Tibial nerve (tissue), 4 donors: ENCODE measurements at regions not wholly inside any gene's neighbourhood (a gene's known extent, or its start where the extent isn't known, plus 50 kb on each side); places are given as distances from the start of the nearest gene placed in this dataset.

Experiments
- DNase-seq, 2 donors: peaks; one replicate each; pipeline ENCODE4 v3.0.0-alpha.2; 2019; ENCODE audit warnings: low spot score in 2 of 2
- H3K27ac ChIP-seq, 4 donors: fragments of 200-600 bp; sonication (generic) in 3 of 4; one replicate each; pipeline ENCODE4 v1.5.1; 2017 to 2019; ENCODE audit warnings: mild to moderate bottlenecking in 1 of 4
- H3K27me3 ChIP-seq, 2 donors: fragments of 200-600 bp; sonication (generic) in 1 of 2; one replicate each; pipeline versions ENCODE4 v1.5.1 to v1.6.0; 2017 to 2019
- H3K36me3 ChIP-seq, 3 donors: fragments of 200-600 bp; sonication (generic); one replicate each; pipeline ENCODE4 v1.5.1; 2018 to 2019
- H3K4me1 ChIP-seq, 4 donors: fragments of 200-600 bp; sonication (generic) in 3 of 4; one replicate each; pipeline ENCODE4 v1.5.1; 2017 to 2019
- H3K4me3 ChIP-seq, 4 donors: fragments of 200-600 bp; sonication (generic) in 3 of 4; one replicate each; pipeline ENCODE4 v1.5.1; 2017 to 2019; ENCODE audit warnings: mild to moderate bottlenecking in 1 of 4, moderate library complexity in 1 of 4
- H3K9me3 ChIP-seq, 4 donors: fragments of 200-600 bp; sonication (generic) in 3 of 4; one replicate each; pipeline ENCODE4 v1.5.1; 2017 to 2019
- CTCF ChIP-seq, 5 experiments: fragments of 200-600 bp in 3 of 5; fragments of 450-650 bp in 2 of 5; sonication (generic) in 3 of 5; IDR thresholded peaks; one replicate each; pipeline ENCODE4 v1.5.1; 2016 to 2019; ENCODE audit warnings: antibody characterized with exemption in 5 of 5, mild to moderate bottlenecking in 3 of 5, moderate library complexity in 2 of 5
- EP300 ChIP-seq, 2 donors: sonication (generic); formaldehyde crosslinking; IDR thresholded peaks; one replicate each; pipeline ENCODE4 v1.6.1; 2017; ENCODE audit warnings: antibody characterized with exemption in 2 of 2, mild to moderate bottlenecking in 1 of 2
- POLR2A ChIP-seq, 2 donors: fragments of 450-650 bp; IDR thresholded peaks; one replicate each; pipeline ENCODE4 v1.6.1; 2017; ENCODE audit warnings: antibody characterized with exemption in 2 of 2, mild to moderate bottlenecking in 2 of 2, moderate library complexity in 2 of 2
- WGBS, 2 donors: methylation state at CpG; one replicate each; pipeline ENCODE4 v1.1.5; 2018; 5-methylcytosine and 5-hydroxymethylcytosine counted together

GRCh38 chr14:101173698-101174521, 270.4 kb upstream of the RTL1 start:
- DNase-seq = no peak
- Histone ChIP-seq H3K27ac (no peak overlapping the region), H3K27me3 (no peaks in the 10 kb centered on the region), H3K4me3 (no peak overlapping the region), H3K9me3 (peaks cover 0 to 20% (median 0%) of the 10 kb centered on the region in 4 donors), H3K4me1 (no peaks in the 10 kb centered on the region), H3K36me3 (no peaks in the 10 kb centered on the region)
- TF ChIP-seq POLR2A (IDR thresholded peaks at IDR 0.05) (no peak), EP300 (IDR thresholded peaks at IDR 0.05) (no peak), CTCF (IDR thresholded peaks at IDR 0.05) (no peak)
- 68 to 70% methylated on average over 6 to 9 of the region's 9 CpGs for WGBS, 2 donors

- WGBS, 2 donors = 51 to 53% methylated on average over 5 to 12 of the region's 12 CpGs
Measured at GRCh38 chr14:101174522-101174838, 271.0 kb upstream of the RTL1 start.

GRCh38 chr14:101174980-101175606, 271.6 kb upstream of the RTL1 start:
- DNase-seq = no peak
- Histone ChIP-seq H3K4me3 (no peak overlapping the region), H3K27me3 (no peaks in the 10 kb centered on the region), H3K4me1 (no peaks in the 10 kb centered on the region), H3K36me3 (no peaks in the 10 kb centered on the region), H3K9me3 (peaks cover 0 to 24% (median 0%) of the 10 kb centered on the region in 4 donors), H3K27ac (no peak overlapping the region)
- TF ChIP-seq POLR2A (IDR thresholded peaks at IDR 0.05) (no peak), EP300 (IDR thresholded peaks at IDR 0.05) (no peak), CTCF (IDR thresholded peaks at IDR 0.05) (no peak)
- 89% methylated on average over 9 of the region's 9 CpGs for WGBS, 2 donors

More at GRCh38 chr14:101174522-101174838, 271.0 kb upstream of the RTL1 start:
- Histone ChIP-seq H3K36me3 (no peaks in the 10 kb centered on the region), H3K4me1 (no peaks in the 10 kb centered on the region), H3K4me3 (no peak overlapping the region), H3K27me3 (no peaks in the 10 kb centered on the region), H3K9me3 (peaks cover 0 to 18% (median 0%) of the 10 kb centered on the region in 4 donors), H3K27ac (no peak overlapping the region)
- DNase-seq = no peak
- no peak for TF ChIP-seq CTCF (IDR thresholded peaks at IDR 0.05)
- TF ChIP-seq POLR2A (IDR thresholded peaks at IDR 0.05) = no peak
- TF ChIP-seq EP300 (IDR thresholded peaks at IDR 0.05) = no peak

- H3K4me1 ChIP-seq = no peaks in the 10 kb centered on the region
- no peaks in the 10 kb centered on the region for H3K27me3 ChIP-seq
- H3K36me3 ChIP-seq = no peaks in the 10 kb centered on the region
- no peak overlapping the region for H3K4me3 ChIP-seq
- WGBS, 2 donors = 87 to 93% methylated on average over 13 of the region's 13 CpGs
- TF ChIP-seq CTCF (IDR thresholded peaks at IDR 0.05) = no peak
- no peak for DNase-seq
- H3K27ac ChIP-seq = no peak overlapping the region
- peaks cover 0 to 33% (median 0%) of the 10 kb centered on the region in 4 donors for H3K9me3 ChIP-seq
Measured at GRCh38 chr14:101175731-101176534, 272.4 kb upstream of the RTL1 start.
